ENCODE measurements at regions not wholly inside any gene's neighbourhood (a gene's known extent, or its start where the extent isn't known, plus 50 kb on each side); places are given as distances from the start of the nearest gene placed in this dataset.
A peak's percentile ranks its signal among the peaks of the same experiment; 100 is the strongest.

- DNase-seq (ENCODE audit: low spot score) (peak; percentile 23), FAIRE-seq (no peak)
Measured at GRCh38 chr15:93829115-93829870, 402.1 kb upstream of the MCTP2 start.

- FAIRE-seq: no peak
Measured at GRCh38 chr15:93826790-93827189, 404.6 kb upstream of the MCTP2 start.

GRCh38 chr15:93826293-93826692 lies 405.1 kb upstream of the MCTP2 start:
- FAIRE-seq: no peak

More at GRCh38 chr15:93826790-93827189, 404.6 kb upstream of the MCTP2 start:
- no peak for DNase-seq (ENCODE audit: low spot score)

GRCh38 chr15:93825682-93826081 lies 405.7 kb upstream of the MCTP2 start:
- DNase-seq (ENCODE audit: low spot score) (no peak), FAIRE-seq (no peak)

More at GRCh38 chr15:93826293-93826692, 405.1 kb upstream of the MCTP2 start:
- DNase-seq (ENCODE audit: low spot score): no peak

GRCh38 chr15:93823971-93824913 lies 407.1 kb upstream of the MCTP2 start:
- FAIRE-seq (no peak), DNase-seq (ENCODE audit: low spot score) (no peak)

- no peak for DNase-seq (ENCODE audit: low spot score)
- FAIRE-seq: no peak
Measured at GRCh38 chr15:93820566-93820965, 410.8 kb upstream of the MCTP2 start.

GRCh38 chr15:93819826-93820225 lies 411.5 kb upstream of the MCTP2 start:
- FAIRE-seq: no peak
- DNase-seq (ENCODE audit: low spot score): no peak

- DNase-seq (ENCODE audit: low spot score) (no peak), FAIRE-seq (no peak)
Measured at GRCh38 chr15:93816815-93817214, 414.5 kb upstream of the MCTP2 start.

GRCh38 chr15:93811305-93811704 lies 420.1 kb upstream of the MCTP2 start:
- DNase-seq (ENCODE audit: low spot score) (no peak), FAIRE-seq (no peak)

- FAIRE-seq: no peak
- DNase-seq (ENCODE audit: low spot score): no peak
Measured at GRCh38 chr15:93809516-93809915, 421.8 kb upstream of the MCTP2 start.

GRCh38 chr15:93803421-93804152 lies 427.8 kb upstream of the MCTP2 start:
- no peak for DNase-seq (ENCODE audit: low spot score)
- FAIRE-seq: no peak

- FAIRE-seq: no peak
- no peak for DNase-seq (ENCODE audit: low spot score)
Measured at GRCh38 chr15:93801206-93801605, 430.2 kb upstream of the MCTP2 start.

GRCh38 chr15:93800805-93801204 lies 430.6 kb upstream of the MCTP2 start:
- no peak for FAIRE-seq
- DNase-seq (ENCODE audit: low spot score): no peak

GRCh38 chr15:93789441-93789840 lies 441.9 kb upstream of the MCTP2 start:
- FAIRE-seq (no peak), DNase-seq (ENCODE audit: low spot score) (no peak)

- DNase-seq (ENCODE audit: low spot score) (no peak), FAIRE-seq (no peak)
Measured at GRCh38 chr15:93780073-93780472, 451.3 kb upstream of the MCTP2 start.

GRCh38 chr15:93779341-93779740 lies 452.0 kb upstream of the MCTP2 start:
- DNase-seq (ENCODE audit: low spot score) (no peak), FAIRE-seq (no peak)

- FAIRE-seq (no peak), DNase-seq (ENCODE audit: low spot score) (no peak)
Measured at GRCh38 chr15:93771196-93772030, 459.9 kb upstream of the MCTP2 start.

GRCh38 chr15:93770788-93771187 lies 460.6 kb upstream of the MCTP2 start:
- DNase-seq (ENCODE audit: low spot score): no peak
- no peak for FAIRE-seq

- no peak for DNase-seq (ENCODE audit: low spot score)
- no peak for FAIRE-seq
Measured at GRCh38 chr15:93762036-93762435, 469.3 kb upstream of the MCTP2 start.

- FAIRE-seq (no peak), DNase-seq (ENCODE audit: low spot score) (no peak)
Measured at GRCh38 chr15:93759629-93760028, 471.7 kb upstream of the MCTP2 start.

GRCh38 chr15:93758824-93759223 lies 472.5 kb upstream of the MCTP2 start:
- DNase-seq (ENCODE audit: low spot score): no peak

More at GRCh38 chr15:93758824-93759223, 472.5 kb upstream of the MCTP2 start:
- FAIRE-seq: no peak

Measured in RCC 7860 (cell line).